Sigmoid colon (tissue), 4 donors: ENCODE measurements at regions not wholly inside any gene's neighbourhood (a gene's known extent, or its start where the extent isn't known, plus 50 kb on each side); places are given as distances from the start of the nearest gene placed in this dataset.

Source experiments
- POLR2A ChIP-seq, 2 donors: fragments of 450-650 bp; IDR thresholded peaks; one replicate each; pipeline ENCODE4 v1.6.1; 2016; ENCODE audit warnings: antibody characterized with exemption in 2 of 2, mild to moderate bottlenecking in 2 of 2, moderate library complexity in 2 of 2
- POLR2AphosphoS5 ChIP-seq, 4 donors: sonication (generic); formaldehyde crosslinking; IDR thresholded peaks; one replicate each; pipeline ENCODE4 v1.6.1; 2017; ENCODE audit warnings: antibody characterized with exemption in 4 of 4
- TF ChIP-seq, protein P1 (sequence below), 4 experiments: fragments of 450-650 bp in 3 of 4; fragments of 200-600 bp in 1 of 4; IDR thresholded peaks; one replicate each; pipeline ENCODE4 v1.5.1; 2016 to 2019; ENCODE audit warnings: antibody characterized with exemption in 4 of 4, mild to moderate bottlenecking in 3 of 4, moderate library complexity in 2 of 4

DNA sequence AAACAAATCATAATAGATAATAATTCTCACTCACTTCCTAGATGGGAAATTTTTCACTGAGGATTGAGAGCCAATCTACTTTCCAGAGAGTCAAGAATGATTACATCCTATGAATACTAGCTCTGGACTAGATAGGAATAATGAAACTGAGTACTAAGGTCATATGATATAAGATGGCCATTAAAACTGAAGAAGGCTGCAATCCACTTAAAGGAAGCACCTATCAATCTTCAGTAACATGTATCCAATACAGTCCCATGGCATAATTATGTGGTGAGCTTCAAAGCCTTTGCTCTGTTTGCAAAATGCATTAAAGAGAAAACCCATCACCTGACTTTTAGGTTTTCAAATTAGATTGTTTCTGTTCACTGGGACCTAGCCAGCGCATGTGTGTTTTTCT is 398.0 kb upstream of the MEIS1 start:
- TF ChIP-seq, protein P1, sequence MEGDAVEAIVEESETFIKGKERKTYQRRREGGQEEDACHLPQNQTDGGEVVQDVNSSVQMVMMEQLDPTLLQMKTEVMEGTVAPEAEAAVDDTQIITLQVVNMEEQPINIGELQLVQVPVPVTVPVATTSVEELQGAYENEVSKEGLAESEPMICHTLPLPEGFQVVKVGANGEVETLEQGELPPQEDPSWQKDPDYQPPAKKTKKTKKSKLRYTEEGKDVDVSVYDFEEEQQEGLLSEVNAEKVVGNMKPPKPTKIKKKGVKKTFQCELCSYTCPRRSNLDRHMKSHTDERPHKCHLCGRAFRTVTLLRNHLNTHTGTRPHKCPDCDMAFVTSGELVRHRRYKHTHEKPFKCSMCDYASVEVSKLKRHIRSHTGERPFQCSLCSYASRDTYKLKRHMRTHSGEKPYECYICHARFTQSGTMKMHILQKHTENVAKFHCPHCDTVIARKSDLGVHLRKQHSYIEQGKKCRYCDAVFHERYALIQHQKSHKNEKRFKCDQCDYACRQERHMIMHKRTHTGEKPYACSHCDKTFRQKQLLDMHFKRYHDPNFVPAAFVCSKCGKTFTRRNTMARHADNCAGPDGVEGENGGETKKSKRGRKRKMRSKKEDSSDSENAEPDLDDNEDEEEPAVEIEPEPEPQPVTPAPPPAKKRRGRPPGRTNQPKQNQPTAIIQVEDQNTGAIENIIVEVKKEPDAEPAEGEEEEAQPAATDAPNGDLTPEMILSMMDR (IDR thresholded peaks at IDR 0.05) = no peak
- TF ChIP-seq POLR2A (IDR thresholded peaks at IDR 0.05) = no peak
- TF ChIP-seq POLR2AphosphoS5 (IDR thresholded peaks at IDR 0.05) = no peak
